HEK293T (cell line): ENCODE measurements at regions not wholly inside any gene's neighbourhood (a gene's known extent, or its start where the extent isn't known, plus 50 kb on each side); places are given as distances from the start of the nearest gene placed in this dataset.

Source experiments
- CTBP1 ChIP-seq: fragments of 450-650 bp; IDR thresholded peaks from 2 replicates; pipeline ENCODE4 v1.6.1; 2016; ENCODE audit warnings: borderline replicate concordance
- ELF4 ChIP-seq: fragments of 450-650 bp; IDR thresholded peaks from 2 replicates; pipeline ENCODE4 v1.6.1; 2017; ENCODE audit warnings: antibody characterized with exemption
- FOXK2 ChIP-seq: fragments of 450-650 bp; IDR thresholded peaks from 2 replicates; pipeline ENCODE4 v1.6.1; 2016; ENCODE audit warnings: mild to moderate bottlenecking
- L3MBTL2 ChIP-seq: fragments of 450-650 bp; conservative IDR thresholded peaks from 2 replicates; pipeline ENCODE4 v1.6.1; 2016; ENCODE audit warnings: mild to moderate bottlenecking
- LEF1 ChIP-seq: fragments of 450-650 bp; IDR thresholded peaks from 2 replicates; pipeline ENCODE4 v1.6.1; 2017; ENCODE audit warnings: mild to moderate bottlenecking, borderline replicate concordance
- NFRKB ChIP-seq: fragments of 450-650 bp; IDR thresholded peaks from 2 replicates; pipeline ENCODE4 v1.6.1; 2016; ENCODE audit warnings: mild to moderate bottlenecking, moderate library complexity
- SUZ12 ChIP-seq: fragments of 450-650 bp; IDR thresholded peaks from 2 replicates; pipeline ENCODE4 v1.6.1; 2016; ENCODE audit warnings: mild to moderate bottlenecking
- TARDBP ChIP-seq: fragments of 450-650 bp; IDR thresholded peaks from 2 replicates; pipeline ENCODE4 v1.6.1; 2016
- ZNF384 ChIP-seq: fragments of 450-650 bp; IDR thresholded peaks from 2 replicates; pipeline ENCODE4 v1.6.1; 2016
- TF ChIP-seq, protein P1 (sequence below): fragments of 450-650 bp; IDR thresholded peaks from 2 replicates; pipeline ENCODE4 v1.6.1; 2016

DNA sequence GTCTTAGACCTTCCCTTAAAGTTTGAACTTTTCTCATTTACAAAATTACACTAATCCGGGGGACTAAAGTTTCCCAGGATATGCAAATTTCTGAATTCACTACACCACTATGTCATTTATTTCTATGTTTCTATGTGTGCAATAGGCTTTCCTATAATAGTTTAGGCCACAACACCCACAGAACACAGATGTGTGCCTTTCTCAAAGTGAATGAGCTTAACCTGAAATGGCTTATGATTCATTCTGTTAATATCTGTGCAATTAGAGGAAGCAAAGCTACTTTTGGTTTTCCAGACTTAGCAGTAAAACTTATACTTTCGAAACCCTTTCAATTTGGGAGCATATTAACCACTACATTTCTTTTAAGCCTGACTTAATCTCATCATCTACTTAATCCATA lies 748.1 kb downstream of the GBE1 start:
- TF ChIP-seq FOXK2 (no peak), NFRKB (no peak), L3MBTL2 (no peak), CTBP1 (no peak), TARDBP (no peak), ELF4 (no peak), LEF1 (no peak), ZNF384 (no peak), SUZ12 (no peak)
- TF ChIP-seq, protein P1, sequence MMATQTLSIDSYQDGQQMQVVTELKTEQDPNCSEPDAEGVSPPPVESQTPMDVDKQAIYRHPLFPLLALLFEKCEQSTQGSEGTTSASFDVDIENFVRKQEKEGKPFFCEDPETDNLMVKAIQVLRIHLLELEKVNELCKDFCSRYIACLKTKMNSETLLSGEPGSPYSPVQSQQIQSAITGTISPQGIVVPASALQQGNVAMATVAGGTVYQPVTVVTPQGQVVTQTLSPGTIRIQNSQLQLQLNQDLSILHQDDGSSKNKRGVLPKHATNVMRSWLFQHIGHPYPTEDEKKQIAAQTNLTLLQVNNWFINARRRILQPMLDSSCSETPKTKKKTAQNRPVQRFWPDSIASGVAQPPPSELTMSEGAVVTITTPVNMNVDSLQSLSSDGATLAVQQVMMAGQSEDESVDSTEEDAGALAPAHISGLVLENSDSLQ: no peak
